ENCODE measurements at regions not wholly inside any gene's neighbourhood (a gene's known extent, or its start where the extent isn't known, plus 50 kb on each side); places are given as distances from the start of the nearest gene placed in this dataset.

GRCh38 chr9:108241384-108242073 lies 614.3 kb downstream of the ACTL7B start:
- TF ChIP-seq POLR2A (IDR thresholded peaks at IDR 0.05; ENCODE audit: extremely low read depth, insufficient read length) (no peak), CTCF (IDR thresholded peaks at IDR 0.05; ENCODE audit: low read depth, low read length) (no peak), MYC (IDR thresholded peaks at IDR 0.05; ENCODE audit: low read depth, low read length) (no peak)
- TF ChIP-seq, protein P1, sequence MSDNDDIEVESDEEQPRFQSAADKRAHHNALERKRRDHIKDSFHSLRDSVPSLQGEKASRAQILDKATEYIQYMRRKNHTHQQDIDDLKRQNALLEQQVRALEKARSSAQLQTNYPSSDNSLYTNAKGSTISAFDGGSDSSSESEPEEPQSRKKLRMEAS (IDR thresholded peaks at IDR 0.05; ENCODE audit: low read depth, low read length): no peak
- no peak overlapping the region for H3K4me3 ChIP-seq (ENCODE audit: low read depth, low read length)
- DNase-seq (ENCODE audit: low read depth): no peak

DNA sequence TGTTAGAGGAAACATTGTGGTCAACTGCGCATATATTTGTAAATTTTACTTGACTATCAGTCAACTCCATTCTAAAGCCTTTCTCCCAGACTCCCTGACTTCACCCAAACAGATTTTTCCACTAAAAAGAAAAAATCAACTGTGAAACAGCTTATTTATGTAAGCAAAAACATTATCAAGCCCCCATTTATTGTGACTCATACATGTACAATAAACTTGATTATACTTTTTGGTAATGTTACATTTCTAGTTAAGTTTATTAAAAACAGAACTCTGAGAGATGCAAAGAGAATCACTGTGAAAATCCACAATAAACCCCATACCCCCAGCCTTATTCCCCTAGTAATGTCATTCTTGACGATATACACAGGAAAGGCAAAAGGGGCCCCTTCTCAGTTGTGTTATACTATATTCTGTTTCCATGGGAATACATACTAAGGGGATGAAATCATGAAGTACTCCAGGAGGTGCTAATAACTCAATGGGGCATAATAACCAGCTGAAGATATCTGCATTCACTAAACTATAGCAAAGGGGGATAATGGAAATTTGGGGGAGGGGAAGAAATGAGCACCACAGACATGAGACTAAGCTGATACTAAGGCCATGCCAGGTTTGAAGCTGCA lies 616.0 kb downstream of the ACTL7B start:
- no peak overlapping the region for H3K4me3 ChIP-seq (ENCODE audit: low read depth, low read length)
- TF ChIP-seq POLR2A (IDR thresholded peaks at IDR 0.05; ENCODE audit: extremely low read depth, insufficient read length) (no peak), MYC (IDR thresholded peaks at IDR 0.05; ENCODE audit: low read depth, low read length) (no peak), CTCF (IDR thresholded peaks at IDR 0.05; ENCODE audit: low read depth, low read length) (no peak)
- TF ChIP-seq, protein P1 (IDR thresholded peaks at IDR 0.05; ENCODE audit: low read depth, low read length): no peak
- DNase-seq (ENCODE audit: low read depth): no peak

DNA sequence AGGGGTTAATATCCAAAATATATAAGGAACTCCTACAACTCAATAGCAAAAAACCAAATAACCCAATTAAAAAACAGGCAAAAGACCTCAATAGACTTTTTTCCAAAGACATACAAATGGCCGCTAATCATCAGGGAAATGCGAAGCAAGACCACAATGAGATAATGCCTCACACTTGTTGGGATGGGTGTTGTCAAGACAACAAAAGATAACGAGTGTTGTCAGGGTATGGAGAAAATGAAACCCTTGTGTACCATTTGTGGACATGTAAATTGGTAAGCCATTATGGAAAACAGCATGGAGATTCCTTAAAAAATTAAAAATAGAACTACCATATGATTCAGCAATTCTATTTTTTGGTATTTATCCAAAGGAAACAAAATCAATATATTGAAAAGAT lies 620.2 kb downstream of the ACTL7B start:
- TF ChIP-seq POLR2A (IDR thresholded peaks at IDR 0.05; ENCODE audit: extremely low read depth, insufficient read length) (no peak), CTCF (IDR thresholded peaks at IDR 0.05; ENCODE audit: low read depth, low read length) (no peak), MYC (IDR thresholded peaks at IDR 0.05; ENCODE audit: low read depth, low read length) (no peak)
- TF ChIP-seq, protein P1 (IDR thresholded peaks at IDR 0.05; ENCODE audit: low read depth, low read length): no peak
- no peak for DNase-seq (ENCODE audit: low read depth)
- H3K4me3 ChIP-seq (ENCODE audit: low read depth, low read length): no peak overlapping the region

DNA sequence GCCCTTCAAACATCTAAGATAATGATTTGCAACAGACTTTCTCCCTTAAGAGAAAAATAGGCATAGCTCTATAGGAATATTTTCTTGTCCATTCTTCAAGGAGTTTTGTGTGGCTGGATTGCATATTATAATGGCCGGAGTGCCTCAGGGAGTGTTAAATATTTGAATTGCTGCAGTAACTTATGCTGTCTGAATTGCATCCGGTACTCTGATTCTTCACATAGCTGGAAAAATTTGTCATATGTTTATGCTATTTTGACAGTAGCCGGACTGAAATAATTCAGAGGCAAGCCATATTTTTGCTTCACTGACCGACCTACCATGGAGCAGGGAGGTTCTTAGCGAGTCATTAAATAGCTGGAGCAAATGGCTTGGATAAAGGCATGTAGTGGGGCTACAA lies 621.0 kb downstream of the ACTL7B start:
- no peak overlapping the region for H3K4me3 ChIP-seq (ENCODE audit: low read depth, low read length)
- DNase-seq (ENCODE audit: low read depth): no peak
- TF ChIP-seq POLR2A (IDR thresholded peaks at IDR 0.05; ENCODE audit: extremely low read depth, insufficient read length) (no peak), CTCF (IDR thresholded peaks at IDR 0.05; ENCODE audit: low read depth, low read length) (no peak), MYC (IDR thresholded peaks at IDR 0.05; ENCODE audit: low read depth, low read length) (no peak)
- TF ChIP-seq, protein P1 (IDR thresholded peaks at IDR 0.05; ENCODE audit: low read depth, low read length): no peak

DNA sequence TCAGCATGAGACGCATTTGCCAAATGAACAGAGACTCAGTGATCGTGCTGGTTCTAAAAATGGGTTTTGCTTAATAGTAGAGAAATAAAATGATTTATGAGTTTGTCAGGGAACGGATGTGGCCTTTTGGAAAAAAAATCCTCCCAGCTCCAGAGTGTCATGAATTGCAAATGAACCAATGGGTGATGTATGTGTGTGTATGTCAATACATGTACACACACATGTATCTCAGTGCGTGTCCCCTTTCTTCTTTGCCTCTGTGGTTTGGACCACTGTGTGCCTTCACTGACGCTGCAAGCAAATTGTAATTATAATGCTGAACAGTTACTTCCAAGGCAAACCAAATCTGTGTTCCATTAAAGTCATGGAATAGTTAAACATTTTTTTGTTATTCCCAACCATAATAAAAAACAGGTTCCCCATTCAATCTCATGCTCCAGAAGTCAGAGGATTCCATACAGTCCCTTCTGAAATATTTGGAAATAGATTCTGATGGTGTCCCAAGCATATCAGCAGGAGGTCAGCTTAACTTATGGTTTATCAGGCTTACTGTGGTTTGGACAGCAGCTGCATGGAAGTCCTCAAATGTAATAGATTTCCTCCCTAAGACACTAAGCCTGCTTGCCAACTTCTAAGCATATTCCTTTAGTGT lies 630.5 kb downstream of the ACTL7B start:
- H3K4me3 ChIP-seq (ENCODE audit: low read depth, low read length): no peak overlapping the region
- DNase-seq (ENCODE audit: low read depth): no peak
- no peak for TF ChIP-seq POLR2A (IDR thresholded peaks at IDR 0.05; ENCODE audit: extremely low read depth, insufficient read length)
- TF ChIP-seq, protein P1 (IDR thresholded peaks at IDR 0.05; ENCODE audit: low read depth, low read length): no peak
- TF ChIP-seq CTCF (IDR thresholded peaks at IDR 0.05; ENCODE audit: low read depth, low read length): no peak
- TF ChIP-seq MYC (IDR thresholded peaks at IDR 0.05; ENCODE audit: low read depth, low read length): no peak
